ENCODE measurements at regions not wholly inside any gene's neighbourhood (a gene's known extent, or its start where the extent isn't known, plus 50 kb on each side); places are given as distances from the start of the nearest gene placed in this dataset.
A peak's percentile ranks its signal among the peaks of the same experiment; 100 is the strongest.

- Histone ChIP-seq H3K4me2 (no peak overlapping the region), H3K4me1 (ENCODE audit: insufficient read depth) (no peaks in the 10 kb centered on the region), H3K79me2 (replicated peaks; ENCODE audit: insufficient read depth) (no peaks in the 10 kb centered on the region), H3K27ac (ENCODE audit: low read depth) (no peak overlapping the region), H3K36me3 (ENCODE audit: insufficient read depth) (no peaks in the 10 kb centered on the region), H4K20me1 (replicated peaks; ENCODE audit: insufficient read depth) (no peaks in the 10 kb centered on the region), H3K27me3 (ENCODE audit: insufficient read depth) (no peaks in the 10 kb centered on the region), H2AFZ (peak overlapping the region; percentile 77; the same call in 1 of the 2 replicates), H3K4me3 (no peak overlapping the region), H3F3A (replicated peaks; ENCODE audit: low read depth) (no peaks in the 10 kb centered on the region), H3K9me2 (ENCODE audit: insufficient read depth) (peaks cover 3% of the 10 kb centered on the region; the same call in 1 of the 2 replicates)
- Mint-ChIP-seq H3K36me3 (ENCODE audit: low read depth) (peaks cover 11% of the 10 kb centered on the region; the same call in 2 of the 3 replicates), H3K4me3 (no peak overlapping the region), H3K9me3 (peaks cover 24% of the 10 kb centered on the region), H3K4me1 (no peaks in the 10 kb centered on the region), H3K27ac (peak overlapping the region; percentile 46; the same call in 1 of the 2 replicates), H3K27me3 (ENCODE audit: insufficient read depth, low read depth, poor library complexity) (no peaks in the 10 kb centered on the region)
- TF ChIP-seq ZNF114 (CRISPR knock-in tag; IDR thresholded peaks at IDR 0.05): no peak
- no peak for TF ChIP-seq POLR2AphosphoS5 (IDR thresholded peaks at IDR 0.05; ENCODE audit: low read depth)
- TF ChIP-seq STAT1 (IDR thresholded peaks at IDR 0.05; ENCODE audit: unreplicated experiment): no peak
- ATAC-seq (no peak), DNase-seq (ENCODE audit: low spot score) (no peak)
These were observed 132.2 kb upstream of the TMTC2 start for GRCh38 chr12:82554529-82554928.

- Histone ChIP-seq H3K36me3 (ENCODE audit: insufficient read depth) (no peaks in the 10 kb centered on the region), H2AFZ (no peak overlapping the region), H3K4me3 (no peak overlapping the region), H3K4me2 (no peak overlapping the region), H3F3A (replicated peaks; ENCODE audit: low read depth) (no peaks in the 10 kb centered on the region), H3K4me1 (ENCODE audit: insufficient read depth) (no peaks in the 10 kb centered on the region), H3K27me3 (ENCODE audit: insufficient read depth) (no peaks in the 10 kb centered on the region), H3K27ac (ENCODE audit: low read depth) (no peak overlapping the region), H3K79me2 (replicated peaks; ENCODE audit: insufficient read depth) (no peaks in the 10 kb centered on the region), H4K20me1 (replicated peaks; ENCODE audit: insufficient read depth) (no peaks in the 10 kb centered on the region), H3K9me2 (ENCODE audit: insufficient read depth) (peaks cover 3% of the 10 kb centered on the region; the same call in 1 of the 2 replicates)
- Mint-ChIP-seq H3K4me1 (no peaks in the 10 kb centered on the region), H3K27ac (no peak overlapping the region), H3K27me3 (ENCODE audit: insufficient read depth, low read depth, poor library complexity) (no peaks in the 10 kb centered on the region), H3K9me3 (peaks cover 15% of the 10 kb centered on the region), H3K36me3 (ENCODE audit: low read depth) (peaks cover 7% of the 10 kb centered on the region; the same call in 1 of the 3 replicates), H3K4me3 (no peak overlapping the region)
- DNase-seq (ENCODE audit: low spot score) (no peak), ATAC-seq (no peak)
- TF ChIP-seq EZH2phosphoT487 (IDR thresholded peaks at IDR 0.05; ENCODE audit: unreplicated experiment) (no peak), ZNF331 (CRISPR knock-in tag; IDR thresholded peaks at IDR 0.05; ENCODE audit: low read depth) (no peak), CTCF (conservative IDR thresholded peaks at IDR 0.05; ENCODE audit: low read depth in 2 of 2) (no peak), STAT1 (IDR thresholded peaks at IDR 0.05; ENCODE audit: unreplicated experiment) (no peak), POLR2AphosphoS5 (IDR thresholded peaks at IDR 0.05; ENCODE audit: low read depth) (no peak), ZNF462 (CRISPR knock-in tag; IDR thresholded peaks at IDR 0.05) (no peak), NANOG (IDR thresholded peaks at IDR 0.05; ENCODE audit: borderline replicate concordance) (no peak), EZH2 (IDR thresholded peaks at IDR 0.05; ENCODE audit: low read depth, unreplicated experiment) (no peak), ETS1 (IDR thresholded peaks at IDR 0.05) (no peak), ZNF114 (CRISPR knock-in tag; IDR thresholded peaks at IDR 0.05) (no peak)
These were observed 131.0 kb upstream of the TMTC2 start for GRCh38 chr12:82555699-82556098.
